ENCODE measurements at regions not wholly inside any gene's neighbourhood (a gene's known extent, or its start where the extent isn't known, plus 50 kb on each side); places are given as distances from the start of the nearest gene placed in this dataset.

DNA sequence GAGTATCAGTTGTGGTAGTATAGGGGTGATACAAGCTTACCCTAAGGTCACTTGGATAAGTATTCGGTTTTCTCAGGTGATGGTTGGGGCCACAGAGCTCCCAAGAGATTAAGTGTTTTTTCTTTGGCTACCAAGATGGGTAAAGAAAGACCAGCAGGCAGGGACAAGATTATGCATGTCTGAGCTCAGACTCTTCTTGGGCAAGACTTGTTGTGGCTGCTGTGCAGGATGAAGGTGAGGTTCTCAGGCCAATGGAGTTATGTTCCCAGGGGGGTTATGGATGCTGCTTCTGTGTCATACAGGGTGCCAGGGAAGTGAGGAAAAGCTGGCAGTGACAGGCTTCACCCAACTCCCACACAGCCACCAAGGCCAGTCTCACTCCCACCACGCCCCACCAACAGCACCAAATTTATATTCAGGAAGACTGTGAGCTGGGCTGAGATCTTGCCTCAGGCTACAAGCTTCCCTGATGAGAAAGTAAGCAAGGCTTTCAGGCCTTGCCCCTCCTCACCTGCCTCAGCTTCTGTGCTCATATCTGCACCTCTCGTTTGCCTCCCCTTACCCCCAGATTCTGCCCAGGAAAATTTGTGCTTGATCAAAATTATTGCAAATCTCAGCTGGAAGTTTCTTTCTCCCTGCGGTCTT lies 511.8 kb upstream of the SLITRK1 start:
- DNase-seq, result no peak

DNA sequence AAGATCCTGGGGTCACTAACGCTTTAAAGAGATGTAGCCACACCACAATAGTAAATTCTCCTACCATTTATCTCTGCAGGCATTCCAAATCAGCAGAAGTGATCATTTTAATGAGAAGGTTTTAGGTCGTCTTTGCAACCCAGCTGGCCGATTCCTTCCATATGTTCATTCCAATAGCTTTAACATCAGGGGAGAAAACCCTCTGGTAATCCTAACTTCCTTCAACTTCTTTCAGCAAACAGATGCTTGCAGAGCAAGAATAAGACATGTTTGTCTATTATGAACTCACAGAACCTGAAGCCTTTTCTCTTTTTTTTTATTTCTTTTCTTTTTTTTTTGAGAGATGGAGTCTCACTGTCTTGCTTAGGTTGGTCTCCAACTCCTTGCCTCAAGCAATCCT lies 498.6 kb upstream of the SLITRK1 start:
- no peak for DNase-seq

DNA sequence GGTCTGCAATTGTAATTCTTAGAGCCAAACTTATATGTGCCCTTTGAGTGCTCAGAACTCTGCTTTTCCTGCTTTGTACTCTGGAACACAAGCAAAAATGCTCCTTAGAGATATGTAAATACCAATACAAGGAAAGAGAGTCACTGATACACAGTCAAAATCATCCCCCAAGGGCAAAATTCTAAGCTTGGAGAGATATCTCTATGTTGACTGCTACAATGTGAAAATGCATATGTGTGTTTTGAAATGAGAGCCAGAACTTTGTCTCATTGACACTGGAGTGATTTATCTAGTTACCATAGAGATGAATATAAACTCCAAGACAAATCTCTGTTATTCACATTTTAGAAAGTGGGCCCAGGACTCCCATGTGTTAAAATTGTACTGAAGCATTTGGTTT lies 494.8 kb upstream of the SLITRK1 start:
- no peak for DNase-seq

DNA sequence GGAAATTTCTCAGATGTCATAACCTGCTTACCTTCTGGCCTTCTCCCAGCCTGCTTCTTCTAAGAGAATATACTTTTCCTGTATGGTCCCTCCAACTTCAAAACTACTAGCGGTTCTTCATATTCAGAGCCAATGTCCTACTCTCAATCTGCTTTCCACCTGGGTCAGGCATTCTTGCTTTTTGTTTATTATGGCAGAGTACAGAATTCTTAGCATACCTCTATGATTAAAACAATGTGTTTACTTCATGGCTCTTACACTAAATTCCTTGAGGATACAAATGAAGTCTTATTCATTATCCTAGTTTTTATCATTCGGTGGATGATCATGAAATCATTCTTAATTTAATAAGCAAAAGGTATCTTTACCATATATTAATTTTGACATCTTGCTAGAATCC lies 484.2 kb upstream of the SLITRK1 start:
- no peak for DNase-seq

DNA sequence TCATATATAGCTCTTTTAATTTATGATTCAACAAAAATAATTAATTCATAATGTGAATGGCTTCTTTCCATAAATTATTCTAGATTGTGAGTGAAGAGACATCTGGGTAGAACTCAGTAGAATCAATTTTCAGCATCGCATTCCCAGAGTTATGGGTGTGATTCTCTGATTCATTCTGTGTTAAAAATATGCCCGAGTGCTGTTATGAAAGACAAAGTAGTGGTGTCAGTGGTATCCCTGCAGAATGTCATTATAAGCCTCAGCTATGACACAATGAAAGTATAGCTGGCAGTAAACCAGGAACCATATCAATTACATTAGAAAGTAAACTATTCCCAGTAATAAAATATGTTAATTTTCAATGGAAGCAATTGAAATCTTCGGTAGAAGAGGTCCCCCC lies 480.5 kb upstream of the SLITRK1 start:
- DNase-seq, result no peak

DNA sequence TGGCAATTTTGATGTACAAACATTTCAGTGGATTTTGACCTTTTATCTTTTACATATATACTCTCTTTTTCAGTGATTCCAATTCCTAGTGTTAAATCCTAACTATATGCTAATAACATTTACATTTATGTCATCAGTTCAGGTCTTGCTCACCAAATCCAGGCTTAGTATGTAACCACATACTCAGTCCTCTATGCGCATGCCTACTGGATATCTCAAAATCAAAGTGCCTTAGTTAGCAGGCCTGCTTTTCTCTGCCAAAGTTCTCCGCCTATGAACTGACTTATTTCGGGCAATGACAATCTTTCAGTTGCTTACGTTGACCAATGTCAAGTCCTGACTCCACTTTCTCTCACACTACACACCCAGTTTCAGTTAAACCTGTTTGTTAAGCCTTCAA lies 478.5 kb upstream of the SLITRK1 start:
- no peak for DNase-seq

DNA sequence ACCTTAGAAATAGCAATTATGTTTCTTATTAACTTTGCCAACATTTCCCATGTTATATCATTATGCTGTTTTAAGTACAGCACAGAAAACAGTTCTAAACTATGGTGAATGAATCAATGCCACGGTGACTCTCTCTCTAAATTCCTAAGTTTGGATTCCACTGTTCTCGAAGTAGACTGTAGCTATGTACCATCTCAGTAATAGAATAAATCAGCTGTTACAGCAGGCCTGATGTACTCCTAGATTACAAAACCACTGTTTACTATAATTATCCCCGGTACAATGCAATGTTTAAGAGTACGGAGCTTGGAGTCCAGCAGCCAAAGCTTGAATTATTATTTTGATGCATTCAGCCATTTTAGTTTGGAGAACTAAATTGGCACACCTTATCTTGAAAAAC lies 476.3 kb upstream of the SLITRK1 start:
- no peak for DNase-seq

DNA sequence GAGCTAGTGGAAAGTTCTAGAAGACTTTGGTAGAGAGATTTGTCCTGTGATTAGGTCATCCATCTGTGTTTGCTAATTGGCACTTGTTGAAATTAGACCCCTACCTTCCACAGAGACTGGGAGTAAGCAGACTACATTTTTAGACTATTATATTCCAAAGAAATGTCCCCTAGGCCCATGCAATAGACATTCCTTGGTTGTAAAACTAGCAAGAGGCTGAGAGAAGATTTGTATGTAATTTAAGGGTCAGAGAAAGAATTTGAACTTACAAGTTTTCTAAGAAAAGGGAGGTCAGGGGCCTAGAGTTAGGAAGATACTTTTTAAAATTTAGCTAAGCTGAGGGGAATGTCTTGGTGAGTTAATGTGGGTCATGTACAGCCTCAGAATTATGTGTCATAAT lies 470.7 kb upstream of the SLITRK1 start:
- DNase-seq, result no peak

DNA sequence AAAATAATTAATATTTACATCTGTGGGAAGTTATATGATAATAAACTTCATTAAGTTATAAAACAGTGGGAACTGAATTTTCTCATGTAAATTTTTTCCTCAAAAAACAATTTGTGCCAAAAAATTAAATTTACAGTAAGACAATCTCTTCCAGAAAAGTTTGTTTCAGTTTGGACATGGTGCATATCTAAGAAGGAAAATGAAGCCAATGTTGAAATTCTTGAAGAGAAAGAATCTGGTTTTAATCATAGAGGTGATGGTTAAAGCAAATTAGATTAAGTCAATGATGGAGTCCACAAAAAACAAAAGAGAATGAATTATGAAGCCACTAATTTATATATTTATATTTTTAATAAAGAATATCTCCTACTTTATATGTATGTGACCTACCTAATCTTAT lies 457.2 kb upstream of the SLITRK1 start:
- DNase-seq, result no peak

DNA sequence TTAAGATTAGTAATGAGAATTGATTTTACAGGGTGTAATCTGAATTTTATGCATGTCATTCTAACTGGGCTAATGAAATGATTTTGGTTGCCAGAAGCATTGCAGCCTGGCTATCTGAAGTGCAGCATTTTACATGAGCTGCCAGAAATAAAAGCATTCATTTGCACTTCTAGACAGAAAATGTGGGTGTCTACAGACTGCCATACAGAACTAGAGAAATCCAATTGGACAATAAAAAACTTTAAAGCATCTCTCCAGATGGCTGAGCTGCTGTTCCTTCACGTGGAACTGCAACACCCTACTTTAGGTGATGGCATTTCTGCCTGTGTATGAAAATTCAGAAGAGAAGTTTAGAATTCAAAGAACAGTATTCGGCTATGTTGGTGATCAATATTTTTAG lies 450.1 kb upstream of the SLITRK1 start:
- no peak for DNase-seq

DNA sequence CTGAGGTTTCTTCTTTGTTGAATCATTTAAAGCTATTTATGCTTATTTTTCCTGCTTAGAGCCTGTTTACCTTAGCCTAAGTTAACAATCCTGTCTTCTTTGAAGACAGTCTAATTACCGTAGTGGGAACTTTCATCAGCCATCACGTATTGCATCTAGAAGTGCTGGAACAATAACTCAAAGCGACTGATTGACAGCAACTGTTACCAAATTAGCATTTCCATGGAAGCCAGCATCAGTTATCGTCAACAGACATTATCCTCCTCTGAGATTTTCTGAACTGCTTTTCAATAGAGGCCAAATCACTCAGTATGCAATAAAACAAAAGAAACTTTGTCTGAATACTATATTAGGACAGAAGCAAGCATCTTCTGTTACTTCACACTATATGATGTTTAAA lies 433.3 kb upstream of the SLITRK1 start:
- DNase-seq, result no peak

DNA sequence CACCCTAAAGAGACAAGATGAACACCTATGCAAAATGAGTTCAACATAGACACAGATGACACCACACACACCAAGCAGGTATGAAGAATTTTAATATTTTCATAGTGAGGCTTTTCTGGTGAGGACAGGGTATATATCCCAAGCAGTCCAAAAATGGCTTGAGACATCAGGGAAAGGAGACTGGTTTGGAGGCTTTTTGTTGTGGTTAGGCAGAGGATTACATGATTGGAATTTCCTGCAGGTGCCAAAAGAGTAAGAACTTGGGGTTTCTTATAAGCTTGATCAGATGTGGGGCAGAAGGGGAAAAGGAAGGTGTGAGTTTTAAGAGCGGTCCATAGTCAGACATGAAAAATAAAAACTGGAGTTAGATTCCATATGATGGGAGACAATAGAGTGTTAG lies 420.8 kb upstream of the SLITRK1 start:
- DNase-seq, result no peak

DNA sequence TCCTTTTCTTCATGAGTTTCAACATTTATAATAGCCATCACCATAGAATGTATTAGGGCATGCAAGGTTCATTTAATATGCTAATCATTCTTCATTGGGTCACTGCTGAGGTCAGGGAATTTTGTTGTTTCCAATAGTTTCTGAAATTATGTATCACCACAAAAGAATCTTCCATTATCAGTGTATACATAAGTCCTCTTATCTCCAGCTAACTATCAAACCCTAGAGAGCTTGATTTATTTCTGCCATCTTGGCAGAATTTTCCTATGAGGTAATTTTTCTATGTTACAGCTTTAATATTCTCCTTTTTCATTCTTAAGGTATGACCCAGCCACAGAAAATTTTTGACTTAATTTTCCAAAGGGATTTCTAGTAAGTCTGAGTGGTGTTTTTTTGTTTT lies 415.0 kb upstream of the SLITRK1 start:
- DNase-seq, result no peak

DNA sequence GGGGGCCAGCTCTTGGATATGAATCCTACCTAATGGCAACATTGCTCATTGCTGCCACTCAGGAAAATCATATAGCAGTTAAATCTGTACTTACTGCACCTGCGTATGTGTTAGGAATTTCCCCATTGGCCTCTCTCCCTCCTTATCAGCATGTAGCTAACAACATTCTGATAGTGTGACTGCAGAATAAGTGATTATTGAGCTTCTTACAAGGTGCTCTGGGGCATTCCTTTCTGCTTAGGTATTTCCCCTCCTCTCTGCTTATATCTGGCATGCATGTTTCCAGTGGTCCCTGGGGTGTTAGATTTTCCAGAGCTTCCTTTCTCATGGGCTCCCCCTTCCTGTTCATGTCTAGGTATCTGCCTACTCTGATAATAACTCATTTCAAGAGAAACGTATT lies 414.1 kb upstream of the SLITRK1 start:
- DNase-seq, result no peak

DNA sequence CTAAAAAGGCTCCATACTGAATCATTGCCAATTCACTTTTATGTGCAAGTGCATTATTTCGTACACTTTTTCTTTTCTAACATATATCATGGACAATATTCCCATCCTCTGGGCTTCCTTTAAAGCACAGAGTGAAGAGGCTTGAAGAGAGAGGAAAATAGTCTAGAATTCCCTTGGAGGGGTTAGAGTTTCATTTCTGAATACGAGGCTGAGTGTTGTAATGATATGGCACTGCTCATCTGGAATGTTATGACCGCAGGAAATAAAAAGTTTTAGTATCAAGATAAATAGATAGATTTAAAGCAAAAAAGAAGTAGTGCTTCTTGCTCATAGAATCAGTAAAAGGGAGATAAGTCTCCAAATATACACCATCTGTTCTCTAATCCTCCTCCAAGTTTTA lies 412.3 kb upstream of the SLITRK1 start:
- no peak for DNase-seq

DNA sequence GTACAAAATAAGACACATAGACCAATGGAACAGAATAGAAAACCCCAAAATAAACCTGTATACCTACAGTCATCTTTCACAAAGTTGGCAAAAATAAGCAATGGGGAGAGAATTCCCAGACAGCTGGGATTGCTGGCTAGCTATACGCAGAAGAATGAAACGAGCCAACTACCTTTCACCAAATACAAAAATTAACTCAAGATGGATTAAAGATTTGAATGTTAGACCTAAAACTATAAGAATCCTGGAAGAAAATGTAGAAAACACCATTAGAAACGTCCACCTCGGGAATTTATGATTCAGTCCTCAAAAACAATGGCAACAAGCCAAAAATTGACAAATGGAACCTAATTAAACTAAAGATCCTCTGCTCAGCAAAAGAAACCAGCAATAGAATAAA lies 408.1 kb upstream of the SLITRK1 start:
- no peak for DNase-seq

DNA sequence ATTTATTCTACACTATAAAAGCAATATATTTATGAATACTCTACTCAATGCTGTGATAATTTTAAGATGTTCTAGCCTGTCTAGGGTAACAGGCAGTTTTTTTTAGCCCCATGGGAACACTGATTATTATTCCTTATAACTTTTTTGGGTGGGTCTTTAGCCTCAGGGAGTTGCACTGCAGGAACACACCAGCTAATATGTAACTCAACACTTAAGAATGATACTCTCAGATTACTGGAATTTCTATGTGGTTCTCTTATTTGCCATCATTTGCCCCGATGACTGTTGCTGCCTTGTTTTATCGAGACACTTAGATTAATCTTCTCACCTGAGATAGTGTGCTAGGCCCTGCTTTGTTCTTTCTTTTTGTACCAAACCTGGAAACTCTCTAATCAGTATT lies 396.9 kb upstream of the SLITRK1 start:
- no peak for DNase-seq

DNA sequence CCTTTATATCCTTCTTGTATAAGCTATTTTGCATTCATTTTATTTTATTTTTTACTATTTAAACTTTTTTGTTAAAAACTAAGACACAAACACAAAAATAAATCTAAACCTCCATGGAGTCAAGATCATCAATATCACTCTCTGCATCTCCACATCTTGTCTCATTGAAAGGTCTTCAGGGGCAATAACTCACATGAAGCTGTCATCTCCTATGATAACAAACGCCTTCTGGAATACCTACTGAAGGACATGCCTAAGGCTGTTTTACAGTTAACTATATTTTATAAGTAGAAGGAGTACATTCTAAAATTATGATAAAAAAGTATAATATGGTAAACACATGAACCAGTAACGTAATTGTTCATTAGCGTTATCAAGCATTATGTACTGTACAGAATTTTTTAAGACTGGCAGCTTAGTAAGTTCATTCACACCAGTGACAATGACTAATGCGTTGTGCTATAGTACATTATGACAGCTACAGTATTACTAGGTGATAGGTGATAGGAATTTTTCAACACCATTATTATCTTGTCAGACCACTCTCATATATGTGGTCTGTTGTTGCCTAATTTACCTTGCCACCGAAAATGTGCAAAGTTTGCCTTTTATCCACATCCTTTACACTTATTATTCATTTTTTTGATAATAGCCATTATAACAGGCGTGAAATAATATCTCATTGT lies 390.7 kb upstream of the SLITRK1 start:
- DNase-seq, result no peak

DNA sequence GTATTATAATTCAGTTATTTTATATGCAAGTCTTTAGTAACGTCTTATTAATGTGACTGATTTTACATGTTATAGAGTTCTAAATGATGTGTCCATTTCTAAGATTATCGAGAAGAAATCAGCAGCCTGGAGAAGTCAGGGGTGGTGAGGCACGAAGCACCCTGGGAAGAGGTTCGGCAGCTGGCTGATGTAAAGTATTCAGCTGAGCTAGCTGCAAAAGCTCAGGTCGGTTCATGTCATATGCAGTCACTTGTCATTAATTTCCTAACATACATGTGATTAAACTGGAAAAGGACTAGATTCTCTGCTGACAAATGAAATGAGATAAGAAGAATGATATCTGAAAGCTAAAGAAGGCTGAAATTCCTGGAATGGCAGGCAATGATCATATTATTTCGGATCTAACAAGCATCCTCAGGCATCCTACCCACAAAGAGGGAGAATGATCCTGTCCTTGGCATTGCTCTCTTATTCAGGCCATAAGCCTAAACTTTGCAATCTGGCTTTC lies 383.0 kb upstream of the SLITRK1 start:
- DNase-seq, result no peak

DNA sequence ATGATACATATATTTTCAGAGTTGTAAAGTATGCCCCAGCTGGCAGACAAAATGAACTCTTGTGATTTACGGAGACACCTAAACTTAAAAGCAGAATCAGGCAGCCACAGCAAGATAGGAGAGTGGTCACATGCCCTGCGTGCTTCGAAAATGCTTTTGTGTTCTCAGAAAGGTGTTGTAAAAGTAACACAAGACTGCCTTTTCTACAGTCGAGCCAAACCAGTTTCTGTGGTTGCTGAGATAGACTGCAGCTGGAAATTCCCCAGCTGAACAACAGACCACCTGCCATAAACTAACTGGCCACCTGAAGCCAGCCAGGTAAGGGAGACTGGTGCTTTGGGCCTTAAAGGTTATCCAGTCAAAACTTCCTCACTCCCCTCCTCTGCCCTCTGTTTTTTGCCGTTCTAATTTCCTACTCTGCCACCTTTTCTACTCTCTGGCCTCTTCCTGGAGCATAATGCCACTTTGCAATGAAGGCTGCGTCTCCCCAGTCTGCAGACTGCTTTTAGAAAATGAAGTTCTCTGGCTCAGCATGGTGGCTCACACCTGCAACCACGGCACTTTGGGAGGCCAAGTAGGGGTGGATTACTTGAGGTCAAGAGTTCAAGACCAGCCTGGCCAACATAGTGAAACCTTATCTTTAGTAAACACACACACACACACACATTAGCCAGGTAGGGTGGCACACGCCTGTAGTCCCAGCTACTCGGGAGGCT lies 381.2 kb upstream of the SLITRK1 start:
- DNase-seq, result no peak

DNA sequence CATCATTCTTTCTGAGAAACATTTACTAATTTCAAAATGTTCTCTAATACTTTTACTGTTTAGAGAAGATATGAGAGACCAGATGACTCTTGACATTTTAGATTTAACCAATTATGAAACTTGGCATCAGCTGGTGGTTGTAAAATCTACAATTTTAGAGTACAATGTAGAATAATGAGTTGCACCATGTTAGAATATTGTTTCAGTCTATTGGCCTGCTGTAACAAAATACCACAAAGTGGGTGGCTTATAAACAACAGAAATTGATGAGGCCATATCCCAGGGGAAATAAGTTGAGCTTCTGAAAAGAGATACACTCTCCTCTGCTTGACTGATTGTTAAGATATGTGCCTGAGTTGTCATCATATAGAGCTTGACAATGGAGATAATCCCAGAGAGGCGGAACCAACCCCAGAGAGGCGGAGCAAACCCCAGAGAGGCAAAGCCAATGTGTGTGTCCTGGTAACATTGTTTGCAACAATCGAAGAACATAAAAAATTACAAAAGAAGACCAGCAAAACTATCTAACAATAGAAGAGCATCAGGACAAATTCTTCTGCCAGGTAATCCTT lies 373.0 kb upstream of the SLITRK1 start:
- DNase-seq, result no peak

DNA sequence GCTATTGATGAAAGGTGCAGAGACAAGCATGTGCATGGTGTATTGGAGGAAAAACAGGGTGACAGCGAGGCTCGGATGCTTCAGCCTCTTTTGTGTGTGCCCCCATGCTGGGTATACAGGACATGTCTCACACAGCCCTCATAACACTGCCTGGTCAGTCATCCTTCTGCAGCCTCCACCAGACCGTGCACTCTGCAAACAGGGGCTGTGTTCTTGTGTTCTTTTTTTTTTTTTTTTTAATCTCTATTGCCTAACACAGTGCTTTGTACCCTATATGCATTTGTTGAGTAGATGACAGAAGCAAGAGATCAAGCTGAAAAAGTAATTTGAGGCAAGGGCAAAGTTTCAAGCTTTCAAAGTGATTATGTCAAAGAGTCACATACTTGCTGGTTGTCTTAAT lies 367.2 kb upstream of the SLITRK1 start:
- DNase-seq, result no peak

DNA sequence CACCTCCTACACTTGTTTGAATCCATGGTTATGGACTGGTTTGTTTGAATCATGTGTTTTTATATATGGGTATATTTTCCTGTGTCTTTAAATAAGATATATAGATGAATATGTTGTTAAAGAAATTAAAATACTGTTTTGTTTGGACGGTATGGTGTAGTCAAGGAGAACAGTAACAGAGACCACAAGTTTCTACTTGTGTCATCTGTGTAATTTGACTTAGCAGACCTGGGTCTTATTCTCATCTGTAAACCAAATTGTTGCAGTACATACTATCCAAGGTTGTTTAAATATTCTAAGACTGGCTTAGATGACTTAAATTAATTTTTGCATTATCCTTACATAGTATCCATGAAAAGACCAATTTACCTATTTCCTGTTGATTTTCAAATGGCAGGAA lies 361.1 kb upstream of the SLITRK1 start:
- no peak for DNase-seq

DNA sequence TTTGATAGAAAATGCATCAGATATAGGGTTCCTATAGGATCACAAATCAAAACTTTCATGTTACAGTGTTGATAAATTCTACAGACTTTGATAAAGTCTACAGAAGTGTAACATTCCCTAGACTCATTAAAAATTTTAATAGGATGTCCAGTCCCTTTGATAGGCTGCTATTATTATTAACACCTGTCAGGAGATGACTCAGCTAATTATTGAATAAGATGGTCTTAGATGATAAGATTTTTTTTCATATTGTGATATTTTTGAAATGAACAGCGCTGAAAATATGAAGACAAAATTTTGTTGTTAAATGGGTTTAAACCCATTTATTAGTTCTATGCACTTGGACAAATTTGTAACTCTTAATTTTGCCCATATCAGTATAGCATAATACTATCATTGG lies 356.8 kb upstream of the SLITRK1 start:
- DNase-seq, result no peak
